AG04450 (cell line): ENCODE measurements at regions not wholly inside any gene's neighbourhood (a gene's known extent, or its start where the extent isn't known, plus 50 kb on each side); places are given as distances from the start of the nearest gene placed in this dataset.
"Not testable (repeated sequence)": the region's sequence is repeated elsewhere in the genome, so short reads cannot be mapped to it uniquely, and the experiment has no call there.

Source experiments
- CTCF ChIA-PET: fragments of 300-600, 350-600 bp; formaldehyde crosslinking; extraction: SDS; loops from one replicate; lab custom pipeline; 2022; ENCODE audit warnings: antibody characterized with exemption, inconsistent platforms; lab: Charles Lee
- POLR2A ChIA-PET: fragments of 350-600 bp; formaldehyde crosslinking; extraction: SDS; loops from one replicate; lab custom pipeline; 2021; ENCODE audit warnings: antibody characterized with exemption, inconsistent platforms; lab: Yijun Ruan, JAX
- DNase-seq: peaks from one replicate; pipeline ENCODE4 v3.0.0-alpha.2; 2011; ENCODE audit warnings: low read depth, low spot score
- H3K27ac ChIP-seq: one replicate; pipeline ENCODE4 v1.5.1; 2012; ENCODE audit warnings: low read depth, low read length, control low read depth
- H3K27me3 ChIP-seq: one replicate; pipeline ENCODE4 v1.6.0; 2012; ENCODE audit warnings: low read length; ENCODE audit not compliant: control insufficient read depth, insufficient read depth
- H3K4me3 ChIP-seq: 2 replicates; pipeline ENCODE4 v1.5.1; 2011; ENCODE audit warnings: mild to moderate bottlenecking, low read depth, low read length, control low read depth
- H3K9me3 ChIP-seq: 2 replicates; pipeline ENCODE4 v1.5.1; 2012; ENCODE audit warnings: low read length; ENCODE audit not compliant: control insufficient read depth, insufficient read depth
- CTCF ChIP-seq: IDR thresholded peaks from 2 replicates; pipeline ENCODE4 v1.5.1; 2011; ENCODE audit warnings: low read depth, low read length, control low read depth, inconsistent platforms

GRCh38 chr5:92145852-92146251, 762.7 kb upstream of the ARRDC3 start:
- no peak overlapping the region for H3K27ac ChIP-seq
- no peaks in the 10 kb centered on the region for H3K9me3 ChIP-seq
- H3K4me3 ChIP-seq = no peak overlapping the region
- no peak for DNase-seq
- no peak for TF ChIP-seq CTCF
- H3K27me3 ChIP-seq = no peaks in the 10 kb centered on the region
- ChIA-PET POLR2A (no interaction called here), CTCF (no interaction called here)

GRCh38 chr5:92144824-92145223, 761.7 kb upstream of the ARRDC3 start:
- no peak overlapping the region for H3K4me3 ChIP-seq
- H3K9me3 ChIP-seq = no peaks in the 10 kb centered on the region
- ChIA-PET POLR2A (no interaction called here), CTCF (no interaction called here)
- no peaks in the 10 kb centered on the region for H3K27me3 ChIP-seq
- H3K27ac ChIP-seq = no peak overlapping the region
- TF ChIP-seq CTCF = no peak
- DNase-seq = no peak

GRCh38 chr5:92132294-92132908, 749.3 kb upstream of the ARRDC3 start:
- CTCF ChIA-PET, POLR2A ChIA-PET, H3K4me3 ChIP-seq, H3K27ac ChIP-seq, DNase-seq, H3K9me3 ChIP-seq, H3K27me3 ChIP-seq: not testable (repeated sequence)

- Histone ChIP-seq H3K4me3 (no peak overlapping the region), H3K9me3 (no peaks in the 10 kb centered on the region), H3K27me3 (no peaks in the 10 kb centered on the region), H3K27ac (no peak overlapping the region)
- ChIA-PET CTCF (no interaction called here), POLR2A (no interaction called here)
- DNase-seq = no peak
- TF ChIP-seq CTCF = no peak
Observed at GRCh38 chr5:92126182-92126581, 743.1 kb upstream of the ARRDC3 start.

GRCh38 chr5:92119110-92119509, 736.0 kb upstream of the ARRDC3 start:
- H3K9me3 ChIP-seq = no peaks in the 10 kb centered on the region
- H3K27me3 ChIP-seq = no peaks in the 10 kb centered on the region
- no peak for TF ChIP-seq CTCF
- CTCF ChIA-PET = no interaction called here
- no peak for DNase-seq
- H3K27ac ChIP-seq = no peak overlapping the region
- POLR2A ChIA-PET = interaction anchor here (0.7 kb wide), 1 partner anchor 458 kb away, joined by 3 read pairs; no protein-coding TSS in a partner anchor
- H3K4me3 ChIP-seq = no peak overlapping the region

- Histone ChIP-seq H3K27me3 (no peaks in the 10 kb centered on the region), H3K4me3 (no peak overlapping the region), H3K9me3 (no peaks in the 10 kb centered on the region), H3K27ac (no peak overlapping the region)
- DNase-seq = no peak
- ChIA-PET POLR2A (no interaction called here), CTCF (no interaction called here)
- no peak for TF ChIP-seq CTCF
Observed at GRCh38 chr5:92106808-92107207, 723.7 kb upstream of the ARRDC3 start.
